Endothelial cell of umbilical vein (primary cell): ENCODE measurements at regions not wholly inside any gene's neighbourhood (a gene's known extent, or its start where the extent isn't known, plus 50 kb on each side); places are given as distances from the start of the nearest gene placed in this dataset.

Experiments used
- CTCF ChIP-seq, 2 donors: IDR thresholded peaks; 1 replicate in 1 of 2; 2 replicates in 1 of 2; pipeline ENCODE4 v1.5.1; 2011; ENCODE audit warnings: low read length in 2 of 2, mild to moderate bottlenecking in 2 of 2, moderate library complexity in 2 of 2, control low read depth in 1 of 2, inconsistent platforms in 1 of 2, low read depth in 1 of 2; ENCODE audit not compliant: insufficient read depth in 1 of 2; ENCODE audit errors: extremely low read depth in 1 of 2
- EZH2 ChIP-seq: IDR thresholded peaks from 2 replicates; pipeline ENCODE4 v1.6.1; 2012; ENCODE audit warnings: borderline replicate concordance, low read depth, mild to moderate bottlenecking, moderate library complexity, low read length, inconsistent platforms; ENCODE audit not compliant: severe bottlenecking
- FOS ChIP-seq: IDR thresholded peaks from 2 replicates; pipeline ENCODE4 v1.6.1; 2011; ENCODE audit warnings: mild to moderate bottlenecking, low read length, moderate library complexity, borderline replicate concordance; ENCODE audit not compliant: insufficient read depth
- JUN ChIP-seq: IDR thresholded peaks from 2 replicates; pipeline ENCODE4 v1.6.1; 2011; ENCODE audit warnings: borderline replicate concordance, low read depth; ENCODE audit not compliant: insufficient read length, insufficient read depth
- MYC ChIP-seq: IDR thresholded peaks from one replicate; pipeline ENCODE4 v1.6.1; 2011; ENCODE audit warnings: mild to moderate bottlenecking, low read depth, low read length
- POLR2A ChIP-seq: IDR thresholded peaks from 2 replicates; pipeline ENCODE4 v1.6.1; 2012; ENCODE audit warnings: low read depth, mild to moderate bottlenecking, control low read depth, low read length
- POLR2AphosphoS5 ChIP-seq: IDR thresholded peaks from 2 replicates; pipeline ENCODE4 v1.6.1; 2012; ENCODE audit warnings: low read depth, mild to moderate bottlenecking, control low read depth, low read length, moderate library complexity; ENCODE audit not compliant: insufficient read depth
- TF ChIP-seq, protein P1 (sequence below): IDR thresholded peaks from 2 replicates; pipeline ENCODE4 v1.6.1; 2011; ENCODE audit not compliant: insufficient read depth, insufficient read length

DNA sequence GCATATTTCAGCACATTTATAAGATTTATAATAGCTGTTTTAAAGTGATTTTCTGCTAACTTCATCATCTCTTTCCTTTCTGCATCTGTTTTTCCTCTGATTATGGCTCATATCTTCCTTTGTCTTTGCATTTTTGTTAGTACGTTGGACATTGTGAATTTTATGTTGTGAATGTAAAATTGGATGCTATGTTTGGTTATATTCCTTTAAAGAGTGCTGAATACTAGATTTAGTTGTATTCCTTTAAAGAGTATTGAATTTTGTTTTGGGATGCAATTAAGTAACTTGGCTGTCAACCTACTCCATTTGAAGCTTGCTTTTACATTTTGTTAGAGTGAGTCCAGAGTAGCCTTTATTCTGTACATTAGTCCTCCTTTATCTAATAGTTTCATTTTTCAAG is 81.2 kb downstream of the ZNF777 start:
- no peak for TF ChIP-seq CTCF (IDR thresholded peaks at IDR 0.05; ENCODE audit: extremely low read depth in 1 of 2, insufficient read depth in 1 of 2, low read depth in 1 of 2, low read length in 2 of 2)
- TF ChIP-seq POLR2A, result no peak
- TF ChIP-seq EZH2, result no peak
- no peak for TF ChIP-seq MYC
- no peak for TF ChIP-seq FOS
- no peak for TF ChIP-seq JUN
- TF ChIP-seq POLR2AphosphoS5, result no peak
- TF ChIP-seq, protein P1, sequence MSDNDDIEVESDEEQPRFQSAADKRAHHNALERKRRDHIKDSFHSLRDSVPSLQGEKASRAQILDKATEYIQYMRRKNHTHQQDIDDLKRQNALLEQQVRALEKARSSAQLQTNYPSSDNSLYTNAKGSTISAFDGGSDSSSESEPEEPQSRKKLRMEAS, result no peak
